IPS-11a (cell line): ENCODE measurements at regions not wholly inside any gene's neighbourhood (a gene's known extent, or its start where the extent isn't known, plus 50 kb on each side); places are given as distances from the start of the nearest gene placed in this dataset.
"Not testable (repeated sequence)": the region's sequence is repeated elsewhere in the genome, so short reads cannot be mapped to it uniquely, and the experiment has no call there.

Source experiments
- H3K4me3 ChIP-seq: one replicate; pipeline ENCODE4 v1.5.1; 2013; ENCODE audit warnings: low read depth, low read length, control low read depth

DNA sequence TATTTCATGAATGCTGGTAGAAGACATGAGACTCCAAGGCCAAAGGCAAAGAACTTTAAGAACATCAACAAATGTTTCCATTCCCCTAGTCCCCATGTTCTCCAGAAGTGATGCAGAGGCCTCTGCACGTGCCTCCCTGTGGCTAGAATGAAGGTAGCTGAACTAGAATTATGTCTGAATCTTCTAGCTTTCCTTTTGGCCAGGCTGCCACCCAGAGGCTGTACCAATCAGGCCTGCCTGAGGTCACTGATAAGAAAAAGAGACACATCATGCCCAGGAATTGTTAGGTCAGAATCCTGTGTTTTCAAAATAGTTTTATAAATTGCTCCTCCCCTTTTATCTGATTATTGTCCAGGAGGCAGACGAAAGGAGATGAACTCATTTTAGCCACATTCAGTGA is 188.0 kb upstream of the SLC16A7 start:
- no peak overlapping the region for H3K4me3 ChIP-seq

DNA sequence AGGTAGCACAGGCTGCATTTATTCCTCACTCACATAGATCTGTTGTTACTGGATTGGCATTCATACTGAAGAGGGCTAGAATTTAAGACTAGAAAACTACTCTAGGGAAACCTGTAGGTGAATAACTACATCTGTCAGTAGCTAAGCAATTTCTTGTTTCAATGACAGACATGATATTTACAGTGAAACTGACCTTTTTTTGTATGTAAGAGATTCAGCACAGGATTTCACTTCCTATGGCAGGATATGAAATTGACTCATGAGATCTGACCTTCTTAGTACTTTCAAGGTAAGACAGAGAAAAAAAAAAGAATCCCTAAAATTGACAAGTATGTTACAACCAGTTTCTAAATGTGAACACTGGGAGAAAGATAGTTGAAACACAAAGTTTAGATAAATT is 189.8 kb upstream of the SLC16A7 start:
- no peak overlapping the region for H3K4me3 ChIP-seq

- no peak overlapping the region for H3K4me3 ChIP-seq
Observed at GRCh38 chr12:59404109-59404650, 191.6 kb upstream of the SLC16A7 start.

- no peak overlapping the region for H3K4me3 ChIP-seq
Observed at GRCh38 chr12:59403259-59403932, 192.4 kb upstream of the SLC16A7 start.

GRCh38 chr12:59401862-59402261 is 194.0 kb upstream of the SLC16A7 start:
- H3K4me3 ChIP-seq = no peak overlapping the region

GRCh38 chr12:59398164-59398563 is 197.7 kb upstream of the SLC16A7 start:
- H3K4me3 ChIP-seq = no peak overlapping the region

- H3K4me3 ChIP-seq = no peak overlapping the region
Observed at GRCh38 chr12:59396919-59397318, 198.9 kb upstream of the SLC16A7 start.

- H3K4me3 ChIP-seq = no peak overlapping the region
Observed at GRCh38 chr12:59396519-59396918, 199.3 kb upstream of the SLC16A7 start.

- not testable (repeated sequence) for H3K4me3 ChIP-seq
Observed at GRCh38 chr12:59395310-59395709, 200.5 kb upstream of the SLC16A7 start.

DNA sequence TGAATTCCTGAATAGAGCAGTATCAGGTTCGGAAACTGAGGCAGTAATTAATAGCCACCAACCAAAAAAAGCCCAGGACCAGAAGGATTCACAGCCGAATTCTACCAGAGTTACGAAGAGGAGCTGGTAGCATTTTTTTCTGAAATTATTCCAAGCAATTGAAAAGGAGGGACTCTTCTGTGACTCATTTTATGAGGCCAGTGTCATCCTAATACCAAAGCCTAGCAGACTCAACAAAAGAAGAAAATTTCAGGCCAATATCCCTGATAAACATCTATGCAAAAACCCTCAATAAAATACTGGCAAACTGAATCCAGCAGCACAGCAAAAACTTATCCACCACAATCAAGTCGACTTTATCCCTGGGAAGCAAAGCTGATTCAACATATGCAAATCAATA is 202.3 kb upstream of the SLC16A7 start:
- no peak overlapping the region for H3K4me3 ChIP-seq

DNA sequence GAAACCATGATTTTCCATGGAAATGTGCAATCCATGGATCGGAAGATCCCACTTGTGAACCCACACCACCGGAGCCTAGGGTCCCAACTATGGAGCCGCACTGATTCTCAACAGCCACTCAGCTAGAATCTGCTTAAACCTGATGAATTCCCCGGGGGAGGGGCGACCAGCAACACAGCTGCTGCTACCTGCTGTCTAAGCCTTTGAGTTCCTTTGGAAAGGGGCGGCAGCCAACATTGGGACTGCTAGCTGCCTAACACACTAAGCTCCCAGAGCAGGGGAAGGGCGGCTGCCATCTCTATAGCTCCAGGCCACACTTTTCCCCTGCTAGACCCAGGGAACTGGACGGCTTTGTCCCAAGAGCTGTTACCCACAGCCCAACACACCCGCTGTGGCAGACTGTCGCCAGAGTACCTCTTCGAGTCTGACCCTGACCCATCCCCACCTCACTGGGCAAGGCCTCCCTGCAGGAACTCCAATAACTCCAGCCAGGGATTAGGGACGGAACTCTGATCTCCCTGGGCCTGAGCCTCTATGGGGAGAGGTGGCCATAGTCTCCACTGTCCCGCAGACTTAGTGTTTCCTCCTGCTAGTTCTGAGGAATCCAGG is 205.8 kb upstream of the SLC16A7 start:
- no peak overlapping the region for H3K4me3 ChIP-seq

GRCh38 chr12:59388694-59389093 is 207.1 kb upstream of the SLC16A7 start:
- H3K4me3 ChIP-seq = no peak overlapping the region

DNA sequence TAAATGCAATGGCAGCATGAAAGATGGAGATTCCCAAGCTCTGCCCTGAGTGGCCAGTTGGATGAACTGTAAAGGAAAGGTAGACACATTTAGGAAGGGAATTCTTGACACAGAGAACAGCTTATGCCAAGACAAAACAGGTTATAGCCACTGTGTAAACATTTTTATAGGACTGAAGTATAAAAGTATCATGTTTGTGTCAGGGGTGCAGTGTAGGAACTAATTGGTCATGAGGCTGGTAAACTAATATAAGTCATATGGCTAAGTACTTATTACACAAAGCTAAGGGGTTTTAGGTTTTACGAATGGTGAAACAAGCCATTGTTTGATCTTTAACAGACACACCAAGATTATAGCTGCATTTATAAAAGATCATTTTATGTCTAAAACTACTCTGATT is 207.7 kb upstream of the SLC16A7 start:
- no peak overlapping the region for H3K4me3 ChIP-seq

DNA sequence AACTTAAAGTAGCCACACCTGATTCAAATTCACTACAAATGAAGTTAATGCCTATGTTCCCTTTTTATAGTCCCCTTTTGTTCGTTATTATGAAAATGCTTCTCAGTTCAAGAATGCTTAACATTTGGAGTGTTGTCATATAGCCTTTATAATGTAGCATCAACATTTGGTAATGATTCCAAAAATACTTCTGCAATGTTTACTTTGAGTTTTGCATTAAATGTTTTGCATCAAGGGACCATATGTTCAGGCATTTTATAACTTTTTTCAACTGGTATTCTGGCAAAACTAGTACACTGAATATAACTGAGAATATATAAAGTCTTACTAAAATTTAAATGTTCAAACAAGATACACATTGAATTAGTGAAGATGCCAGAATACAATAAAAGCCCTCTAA is 209.6 kb upstream of the SLC16A7 start:
- H3K4me3 ChIP-seq = no peak overlapping the region

- H3K4me3 ChIP-seq = no peak overlapping the region
Observed at GRCh38 chr12:59383079-59383822, 212.6 kb upstream of the SLC16A7 start.

GRCh38 chr12:59382282-59383078 is 213.3 kb upstream of the SLC16A7 start:
- H3K4me3 ChIP-seq = no peak overlapping the region

DNA sequence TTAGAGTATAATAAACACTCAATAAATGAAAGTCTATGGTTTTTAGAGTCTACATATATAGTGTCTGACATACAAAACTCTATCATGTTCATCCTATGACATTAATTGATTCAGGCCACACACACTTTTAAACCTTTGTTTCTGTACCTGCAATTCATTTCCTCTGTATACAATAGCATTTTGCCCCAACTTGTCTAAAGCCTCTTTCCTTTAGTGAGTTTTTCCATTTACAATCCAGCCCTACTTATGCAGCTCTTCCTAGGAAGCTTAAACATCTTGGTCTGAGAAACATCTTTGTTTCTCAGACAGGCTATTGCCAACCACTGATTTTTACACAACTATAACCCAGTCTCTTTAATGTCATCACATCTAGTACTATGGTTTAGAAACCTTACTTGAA is 214.7 kb upstream of the SLC16A7 start:
- H3K4me3 ChIP-seq = no peak overlapping the region

DNA sequence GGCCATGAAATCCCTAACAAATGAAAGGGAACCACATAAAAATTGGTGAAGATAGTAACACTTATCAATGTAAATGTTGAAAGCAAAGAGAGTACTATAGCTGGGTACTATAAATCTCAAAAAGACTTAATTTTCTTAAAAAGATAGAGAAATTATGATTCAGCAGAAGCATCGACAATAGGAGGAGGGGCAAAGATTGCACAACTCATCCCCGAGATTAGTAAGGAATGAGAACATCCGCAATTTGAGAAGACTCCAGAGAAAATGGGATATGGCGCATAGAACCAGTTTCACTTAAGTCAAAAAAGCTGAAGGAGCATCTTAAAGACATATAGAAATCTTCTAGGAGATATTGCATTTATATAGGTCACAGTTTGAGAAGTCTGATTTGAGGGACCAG is 220.2 kb upstream of the SLC16A7 start:
- H3K4me3 ChIP-seq = no peak overlapping the region

DNA sequence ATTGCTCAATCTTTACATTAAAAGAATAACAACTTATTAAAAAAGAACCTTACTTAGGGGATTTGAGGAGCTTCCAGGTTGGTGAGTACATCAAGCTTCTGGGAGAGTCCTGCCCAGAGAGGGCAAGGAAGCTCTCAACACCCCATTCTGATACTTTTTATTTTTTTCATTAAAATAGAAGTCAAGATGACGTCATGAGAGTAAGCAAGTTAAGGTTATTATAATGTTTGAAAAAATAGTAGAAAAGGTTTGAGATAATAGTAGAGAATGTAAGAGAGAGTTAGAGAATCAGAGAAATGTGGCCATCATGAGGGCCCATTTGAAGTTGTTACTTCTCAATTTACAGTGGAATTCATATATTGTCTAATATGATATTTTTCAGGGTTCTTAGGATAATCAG is 221.0 kb upstream of the SLC16A7 start:
- H3K4me3 ChIP-seq = no peak overlapping the region

DNA sequence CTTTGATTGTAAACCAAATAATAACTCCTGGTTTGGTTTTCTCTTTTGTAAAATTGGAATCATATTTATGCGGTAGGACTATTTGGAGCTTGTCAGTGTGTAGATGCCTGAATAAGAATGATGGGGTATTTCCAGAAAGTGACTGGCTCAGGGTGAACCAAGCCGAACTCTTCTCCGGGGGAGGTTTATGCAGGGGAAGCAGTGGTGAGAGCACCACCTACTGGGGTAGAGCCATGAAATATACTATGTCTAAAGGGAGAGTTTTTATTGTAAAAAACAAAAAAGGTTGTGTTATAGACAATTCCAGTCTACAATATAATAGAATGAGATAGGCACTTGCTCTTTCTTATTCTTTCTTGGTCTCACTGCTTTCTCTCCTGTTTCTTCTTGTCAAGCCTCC is 222.9 kb upstream of the SLC16A7 start:
- H3K4me3 ChIP-seq = no peak overlapping the region

- H3K4me3 ChIP-seq = no peak overlapping the region
Observed at GRCh38 chr12:59370933-59371332, 224.9 kb upstream of the SLC16A7 start.
